ENCODE measurements at regions not wholly inside any gene's neighbourhood (a gene's known extent, or its start where the extent isn't known, plus 50 kb on each side); places are given as distances from the start of the nearest gene placed in this dataset.

GRCh38 chr1:229887043-229887822 lies 179.8 kb upstream of the GALNT2 start:
- Histone ChIP-seq H3K27ac (ENCODE audit: low read depth in 1 of 2, low read length in 2 of 2) (peak overlapping the region; percentile 53 to 78), H3K4me3 (ENCODE audit: low read depth in 1 of 3, low read length in 3 of 3) (no peak overlapping the region), H3K9me3 (ENCODE audit: control insufficient read depth in 4 of 4, low read length in 3 of 4) (no peaks in the 10 kb centered on the region), H3K4me1 (ENCODE audit: control insufficient read depth in 4 of 4, insufficient read depth in 4 of 4, low read length in 3 of 4) (peaks cover 12 to 30% (median 21%) of the 10 kb centered on the region in 4 donors), H3K9ac (ENCODE audit: low read depth in 1 of 2, low read length in 2 of 2) (no peak overlapping the region), H3K36me3 (ENCODE audit: control insufficient read depth in 4 of 4, insufficient read depth in 3 of 4, low read depth in 1 of 4, low read length in 3 of 4) (no peaks in the 10 kb centered on the region), H3K27me3 (ENCODE audit: control insufficient read depth in 4 of 4, insufficient read depth in 4 of 4, low read length in 3 of 4) (no peaks in the 10 kb centered on the region)
- 54% methylated on average over 3 of the region's 3 CpGs for WGBS
- DNase-seq (ENCODE audit: low spot score) = no peak
- TF ChIP-seq EGR1 (IDR thresholded peaks at IDR 0.05; ENCODE audit: low read depth in 2 of 2) (no peak), RAD21 (IDR thresholded peaks at IDR 0.05) (peak; percentile 57 to 71), RXRA (IDR thresholded peaks at IDR 0.05) (peak; percentile 81 to 91), FOXA1 (IDR thresholded peaks at IDR 0.05) (peak; percentile 67), SP1 (IDR thresholded peaks at IDR 0.05) (peak; percentile 88), YY1 (IDR thresholded peaks at IDR 0.05) (peak; percentile 65), HNF4G (IDR thresholded peaks at IDR 0.05) (peak; percentile 40), ATF3 (IDR thresholded peaks at IDR 0.05) (peak; percentile 75), JUND (IDR thresholded peaks at IDR 0.05) (peak; percentile 73 to 81), HNF4A (conservative IDR thresholded peaks at IDR 0.05) (peak; percentile 74 to 80), NR2F2 (IDR thresholded peaks at IDR 0.05) (no peak), TAF1 (conservative IDR thresholded peaks at IDR 0.05) (no peak), GABPA (IDR thresholded peaks at IDR 0.05 in 1 of 2, conservative IDR thresholded peaks at IDR 0.05 in 1 of 2) (no peak), FOXA2 (IDR thresholded peaks at IDR 0.05) (peak; percentile 83)
- TF ChIP-seq, protein P1, sequence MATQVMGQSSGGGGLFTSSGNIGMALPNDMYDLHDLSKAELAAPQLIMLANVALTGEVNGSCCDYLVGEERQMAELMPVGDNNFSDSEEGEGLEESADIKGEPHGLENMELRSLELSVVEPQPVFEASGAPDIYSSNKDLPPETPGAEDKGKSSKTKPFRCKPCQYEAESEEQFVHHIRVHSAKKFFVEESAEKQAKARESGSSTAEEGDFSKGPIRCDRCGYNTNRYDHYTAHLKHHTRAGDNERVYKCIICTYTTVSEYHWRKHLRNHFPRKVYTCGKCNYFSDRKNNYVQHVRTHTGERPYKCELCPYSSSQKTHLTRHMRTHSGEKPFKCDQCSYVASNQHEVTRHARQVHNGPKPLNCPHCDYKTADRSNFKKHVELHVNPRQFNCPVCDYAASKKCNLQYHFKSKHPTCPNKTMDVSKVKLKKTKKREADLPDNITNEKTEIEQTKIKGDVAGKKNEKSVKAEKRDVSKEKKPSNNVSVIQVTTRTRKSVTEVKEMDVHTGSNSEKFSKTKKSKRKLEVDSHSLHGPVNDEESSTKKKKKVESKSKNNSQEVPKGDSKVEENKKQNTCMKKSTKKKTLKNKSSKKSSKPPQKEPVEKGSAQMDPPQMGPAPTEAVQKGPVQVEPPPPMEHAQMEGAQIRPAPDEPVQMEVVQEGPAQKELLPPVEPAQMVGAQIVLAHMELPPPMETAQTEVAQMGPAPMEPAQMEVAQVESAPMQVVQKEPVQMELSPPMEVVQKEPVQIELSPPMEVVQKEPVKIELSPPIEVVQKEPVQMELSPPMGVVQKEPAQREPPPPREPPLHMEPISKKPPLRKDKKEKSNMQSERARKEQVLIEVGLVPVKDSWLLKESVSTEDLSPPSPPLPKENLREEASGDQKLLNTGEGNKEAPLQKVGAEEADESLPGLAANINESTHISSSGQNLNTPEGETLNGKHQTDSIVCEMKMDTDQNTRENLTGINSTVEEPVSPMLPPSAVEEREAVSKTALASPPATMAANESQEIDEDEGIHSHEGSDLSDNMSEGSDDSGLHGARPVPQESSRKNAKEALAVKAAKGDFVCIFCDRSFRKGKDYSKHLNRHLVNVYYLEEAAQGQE (IDR thresholded peaks at IDR 0.05) = peak; percentile 69
- TF ChIP-seq, protein P2, sequence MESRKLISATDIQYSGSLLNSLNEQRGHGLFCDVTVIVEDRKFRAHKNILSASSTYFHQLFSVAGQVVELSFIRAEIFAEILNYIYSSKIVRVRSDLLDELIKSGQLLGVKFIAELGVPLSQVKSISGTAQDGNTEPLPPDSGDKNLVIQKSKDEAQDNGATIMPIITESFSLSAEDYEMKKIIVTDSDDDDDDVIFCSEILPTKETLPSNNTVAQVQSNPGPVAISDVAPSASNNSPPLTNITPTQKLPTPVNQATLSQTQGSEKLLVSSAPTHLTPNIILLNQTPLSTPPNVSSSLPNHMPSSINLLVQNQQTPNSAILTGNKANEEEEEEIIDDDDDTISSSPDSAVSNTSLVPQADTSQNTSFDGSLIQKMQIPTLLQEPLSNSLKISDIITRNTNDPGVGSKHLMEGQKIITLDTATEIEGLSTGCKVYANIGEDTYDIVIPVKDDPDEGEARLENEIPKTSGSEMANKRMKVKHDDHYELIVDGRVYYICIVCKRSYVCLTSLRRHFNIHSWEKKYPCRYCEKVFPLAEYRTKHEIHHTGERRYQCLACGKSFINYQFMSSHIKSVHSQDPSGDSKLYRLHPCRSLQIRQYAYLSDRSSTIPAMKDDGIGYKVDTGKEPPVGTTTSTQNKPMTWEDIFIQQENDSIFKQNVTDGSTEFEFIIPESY (IDR thresholded peaks at IDR 0.05) = peak; percentile 82
- TF ChIP-seq, protein P3, sequence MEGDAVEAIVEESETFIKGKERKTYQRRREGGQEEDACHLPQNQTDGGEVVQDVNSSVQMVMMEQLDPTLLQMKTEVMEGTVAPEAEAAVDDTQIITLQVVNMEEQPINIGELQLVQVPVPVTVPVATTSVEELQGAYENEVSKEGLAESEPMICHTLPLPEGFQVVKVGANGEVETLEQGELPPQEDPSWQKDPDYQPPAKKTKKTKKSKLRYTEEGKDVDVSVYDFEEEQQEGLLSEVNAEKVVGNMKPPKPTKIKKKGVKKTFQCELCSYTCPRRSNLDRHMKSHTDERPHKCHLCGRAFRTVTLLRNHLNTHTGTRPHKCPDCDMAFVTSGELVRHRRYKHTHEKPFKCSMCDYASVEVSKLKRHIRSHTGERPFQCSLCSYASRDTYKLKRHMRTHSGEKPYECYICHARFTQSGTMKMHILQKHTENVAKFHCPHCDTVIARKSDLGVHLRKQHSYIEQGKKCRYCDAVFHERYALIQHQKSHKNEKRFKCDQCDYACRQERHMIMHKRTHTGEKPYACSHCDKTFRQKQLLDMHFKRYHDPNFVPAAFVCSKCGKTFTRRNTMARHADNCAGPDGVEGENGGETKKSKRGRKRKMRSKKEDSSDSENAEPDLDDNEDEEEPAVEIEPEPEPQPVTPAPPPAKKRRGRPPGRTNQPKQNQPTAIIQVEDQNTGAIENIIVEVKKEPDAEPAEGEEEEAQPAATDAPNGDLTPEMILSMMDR (IDR thresholded peaks at IDR 0.05; ENCODE audit: low read depth, low read length, missing input control) = no peak
- TF ChIP-seq, protein P4, sequence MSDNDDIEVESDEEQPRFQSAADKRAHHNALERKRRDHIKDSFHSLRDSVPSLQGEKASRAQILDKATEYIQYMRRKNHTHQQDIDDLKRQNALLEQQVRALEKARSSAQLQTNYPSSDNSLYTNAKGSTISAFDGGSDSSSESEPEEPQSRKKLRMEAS (IDR thresholded peaks at IDR 0.05) = peak; percentile 59

Measured in liver (tissue), 8 donors.